HG02973 (cell line): ENCODE measurements at regions not wholly inside any gene's neighbourhood (a gene's known extent, or its start where the extent isn't known, plus 50 kb on each side); places are given as distances from the start of the nearest gene placed in this dataset.
"Not testable (repeated sequence)": the region's sequence is repeated elsewhere in the genome, so short reads cannot be mapped to it uniquely, and the experiment has no call there.

Experiments used
- ATAC-seq: cut with Tn5 transposase; IDR thresholded peaks from one replicate; pipeline ENCODE4 v1.9.1; 2021; ENCODE audit warnings: moderate library complexity; ENCODE audit not compliant: unreplicated experiment

DNA sequence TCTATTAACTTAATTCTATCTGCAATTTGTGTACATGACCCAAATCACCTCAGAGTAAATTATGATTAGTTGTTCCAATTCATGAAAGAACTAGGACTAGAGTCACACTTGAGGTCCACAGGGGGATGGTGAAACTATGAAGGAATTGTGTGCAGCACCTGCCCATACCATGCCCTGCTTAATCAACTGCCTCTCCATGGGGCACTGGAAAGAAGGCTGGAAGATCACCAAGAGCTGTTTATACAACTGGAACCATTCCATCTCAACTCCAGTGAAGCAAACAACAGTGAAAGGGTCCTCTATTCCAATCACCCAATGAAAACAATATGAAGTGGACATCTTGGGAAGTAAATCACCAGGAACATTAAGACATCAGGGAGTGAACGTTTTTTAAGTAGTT is 98.7 kb upstream of the SEMA3D start:
- no peak for ATAC-seq

- ATAC-seq = no peak
These were observed 88.3 kb upstream of the SEMA3D start for GRCh38 chr7:85275204-85275603.

DNA sequence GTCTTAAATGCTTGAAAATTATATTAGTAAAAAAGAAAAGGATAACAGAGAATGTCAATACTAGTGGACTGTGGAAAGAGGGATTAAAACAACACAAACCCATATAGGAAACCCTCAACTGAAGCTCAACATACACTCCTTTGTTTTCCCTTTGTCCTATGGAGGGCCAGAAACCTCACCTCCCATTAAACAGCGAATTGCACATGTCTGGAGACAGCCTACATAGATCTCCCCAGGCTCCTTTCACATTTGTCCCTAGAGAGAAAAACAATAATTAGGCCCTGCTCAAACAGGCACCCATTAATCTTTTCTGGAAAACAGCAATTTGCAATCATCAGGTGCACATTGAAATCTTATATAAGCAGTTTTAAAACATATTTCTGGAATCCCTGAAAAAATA is 87.6 kb upstream of the SEMA3D start:
- no peak for ATAC-seq

DNA sequence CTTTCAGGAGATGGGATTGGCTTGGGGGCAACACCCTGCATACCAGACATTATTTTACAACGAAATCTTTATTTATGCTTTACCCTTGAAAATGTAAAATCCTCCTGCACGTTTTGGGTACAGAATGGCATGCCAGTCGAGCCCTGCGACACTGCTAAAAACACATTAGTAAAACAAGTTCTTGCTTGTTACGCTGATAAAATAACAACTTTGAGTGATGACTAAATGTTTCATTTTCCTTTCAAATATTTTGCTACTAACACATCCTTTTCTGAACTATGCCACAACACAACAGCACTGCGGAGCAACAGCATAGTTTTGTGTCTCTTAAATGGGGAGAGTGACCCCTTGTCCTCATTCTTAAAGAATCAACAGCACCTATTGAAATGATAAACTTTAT is 76.0 kb upstream of the SEMA3D start:
- ATAC-seq = no peak

DNA sequence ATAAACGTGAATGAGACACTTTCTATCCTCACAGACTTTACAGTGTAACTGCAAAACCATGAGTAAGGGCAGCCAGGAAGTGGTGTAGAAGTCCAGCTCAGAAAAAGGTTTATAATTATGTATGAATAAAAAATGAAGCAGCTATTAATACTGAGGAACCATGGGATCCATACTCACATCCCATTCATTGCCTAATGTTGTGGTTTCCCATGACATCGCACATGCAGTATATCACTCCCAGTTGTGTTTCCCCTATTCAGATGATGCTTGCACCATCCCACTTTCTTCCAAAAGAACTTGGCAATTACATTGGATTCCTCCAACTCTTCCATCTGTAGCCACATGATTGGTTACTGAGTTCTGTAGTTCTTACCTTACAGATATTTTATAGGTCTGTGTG is 74.5 kb upstream of the SEMA3D start:
- no peak for ATAC-seq

GRCh38 chr7:85249787-85250186 is 62.9 kb upstream of the SEMA3D start:
- ATAC-seq = not testable (repeated sequence)

DNA sequence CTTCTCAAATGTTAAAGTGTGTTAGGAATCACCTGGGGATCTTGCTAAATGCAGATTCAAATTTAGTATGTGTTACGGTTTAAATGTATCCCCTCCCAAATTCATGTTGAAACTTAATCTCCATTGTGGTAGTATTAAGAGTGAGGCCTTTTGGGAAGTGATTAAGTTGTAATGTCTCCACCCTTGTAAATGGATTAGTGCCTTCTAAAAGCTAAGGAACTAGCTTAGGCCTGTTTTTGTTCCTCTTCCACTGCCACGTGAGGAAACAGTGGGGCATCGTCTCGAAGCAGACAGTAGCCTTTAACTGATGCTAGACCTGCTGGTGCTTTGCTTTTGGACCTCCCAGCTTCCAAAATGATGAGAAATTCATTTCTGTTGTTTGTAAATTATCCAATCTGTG is 52.3 kb upstream of the SEMA3D start:
- ATAC-seq = no peak

DNA sequence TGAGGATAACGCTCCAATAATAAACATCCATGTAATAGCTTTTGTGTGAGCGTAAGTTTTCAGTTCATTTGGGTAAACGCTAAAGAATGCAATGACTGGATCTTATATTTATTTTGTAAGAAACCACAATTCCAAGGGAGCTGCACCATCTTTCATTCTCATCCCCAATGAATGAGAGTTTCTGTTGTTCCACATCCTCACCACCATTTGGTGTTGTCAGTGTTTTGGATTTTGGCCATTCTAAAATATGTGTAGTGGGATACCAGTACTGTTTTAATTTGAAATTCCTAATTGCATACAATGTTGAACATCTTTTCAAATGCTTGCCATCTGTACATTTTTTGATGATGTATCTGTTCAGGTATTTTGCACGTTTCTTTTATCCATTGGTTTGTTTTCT is 50.9 kb upstream of the SEMA3D start:
- ATAC-seq = no peak
